Endodermal cell (in vitro differentiated cells): ENCODE measurements at regions not wholly inside any gene's neighbourhood (a gene's known extent, or its start where the extent isn't known, plus 50 kb on each side); places are given as distances from the start of the nearest gene placed in this dataset.

Source experiments
- DNase-seq: peaks from one replicate; pipeline ENCODE4 v3.0.0-alpha.2; 2017
- H3K27ac ChIP-seq: 2 replicates; pipeline ENCODE4 v1.5.1; 2013; ENCODE audit warnings: mild to moderate bottlenecking, low read depth, low read length, moderate library complexity
- H3K27me3 ChIP-seq: 2 replicates; pipeline ENCODE4 v1.6.1; 2013; ENCODE audit warnings: mild to moderate bottlenecking, low read length, moderate library complexity; ENCODE audit not compliant: insufficient read depth, control insufficient read depth, poor library complexity, severe bottlenecking
- H3K36me3 ChIP-seq: 2 replicates; pipeline ENCODE4 v1.7.0; 2013; ENCODE audit warnings: mild to moderate bottlenecking, low read length, moderate library complexity; ENCODE audit not compliant: control insufficient read depth, insufficient read depth
- H3K4me1 ChIP-seq: one replicate; pipeline ENCODE4 v1.7.0; 2013; ENCODE audit warnings: low read length; ENCODE audit not compliant: control insufficient read depth, insufficient read depth
- H3K4me3 ChIP-seq: 2 replicates; pipeline ENCODE4 v1.5.1; 2013; ENCODE audit warnings: mild to moderate bottlenecking, low read length, moderate library complexity
- H3K9ac ChIP-seq: 2 replicates; pipeline ENCODE4 v1.6.1; 2013; ENCODE audit warnings: mild to moderate bottlenecking, low read length, moderate library complexity; ENCODE audit not compliant: poor library complexity, severe bottlenecking; ENCODE audit errors: extremely low read depth
- H3K9me3 ChIP-seq: 2 replicates; pipeline ENCODE4 v1.6.1; 2013; ENCODE audit warnings: mild to moderate bottlenecking, low read length, moderate library complexity; ENCODE audit not compliant: control insufficient read depth
- H3K27ac Mint-ChIP-seq: 2 replicates; pipeline ENCODE4 v1.8.0; 2020; ENCODE audit warnings: mixed read lengths
- H3K27me3 Mint-ChIP-seq: 2 replicates; pipeline ENCODE4 v1.8.0; 2021; ENCODE audit warnings: mild to moderate bottlenecking, mixed read lengths; ENCODE audit not compliant: insufficient read depth
- H3K36me3 Mint-ChIP-seq: 2 replicates; pipeline ENCODE4 v1.8.0; 2020; ENCODE audit warnings: low read depth, mixed read lengths
- H3K4me1 Mint-ChIP-seq: 2 replicates; pipeline ENCODE4 v1.8.0; 2020; ENCODE audit warnings: mixed read lengths
- H3K4me3 Mint-ChIP-seq: 2 replicates; pipeline ENCODE4 v1.8.0; 2020; ENCODE audit warnings: mild to moderate bottlenecking, moderate library complexity, mixed read lengths
- H3K9me3 Mint-ChIP-seq: 2 replicates; pipeline ENCODE4 v1.8.0; 2020; ENCODE audit warnings: mild to moderate bottlenecking, mixed read lengths
- CTCF ChIP-seq: fragments of 200-600 bp; sonication (generic); conservative IDR thresholded peaks from 2 replicates; pipeline ENCODE4 v1.5.0; 2021; ENCODE audit warnings: antibody characterized with exemption, mild to moderate bottlenecking
- WGBS, 2 experiments: methylation state at CpG; one replicate each; pipeline versions ENCODE4 v1.1.5 to v1.1.7; 2013; ENCODE audit warnings: missing lambda C conversion rate in 2 of 2, mixed read lengths in 1 of 2; ENCODE audit not compliant: insufficient coverage in 1 of 2, insufficient read length in 1 of 2; 5-methylcytosine and 5-hydroxymethylcytosine counted together

DNA sequence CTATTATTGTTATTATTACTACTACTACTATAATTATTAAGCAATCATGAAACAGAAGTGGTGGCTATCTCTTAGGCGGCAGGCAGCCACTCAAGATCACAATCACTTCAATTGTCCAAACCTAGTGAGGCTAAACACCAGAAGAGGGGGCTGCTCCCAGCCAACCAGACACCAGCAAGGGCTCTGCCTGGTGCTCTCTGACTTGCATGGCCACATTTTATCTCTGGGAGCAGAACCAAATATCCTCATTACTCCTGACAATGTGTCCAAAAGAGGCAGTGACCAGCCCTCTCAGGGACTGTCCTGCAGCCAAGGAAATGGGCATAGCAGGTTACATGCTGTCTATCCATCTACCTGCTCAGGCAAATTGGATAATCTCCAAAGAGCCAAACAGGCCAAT lies 187.4 kb upstream of the PDE1C start:
- Mint-ChIP-seq H3K27me3 (no peaks in the 10 kb centered on the region), H3K9me3 (no peaks in the 10 kb centered on the region), H3K4me1 (no peaks in the 10 kb centered on the region), H3K4me3 (no peak overlapping the region), H3K36me3 (no peaks in the 10 kb centered on the region), H3K27ac (no peak overlapping the region)
- Histone ChIP-seq H3K27ac (no peak overlapping the region), H3K27me3 (no peaks in the 10 kb centered on the region), H3K36me3 (no peaks in the 10 kb centered on the region), H3K9me3 (no peaks in the 10 kb centered on the region), H3K9ac (no peak overlapping the region), H3K4me1 (no peaks in the 10 kb centered on the region), H3K4me3 (no peak overlapping the region)
- peak; percentile 57 for TF ChIP-seq CTCF
- 75% methylated on average over 1 of the region's 1 CpG; no CpG with 5 or more reads in 1 of the 2 experiments for WGBS, 2 experiments
- DNase-seq = no peak

GRCh38 chr7:32256811-32257210 lies 186.6 kb upstream of the PDE1C start:
- no peaks in the 10 kb centered on the region for H3K9me3 Mint-ChIP-seq
- no peaks in the 10 kb centered on the region for H3K4me1 Mint-ChIP-seq
- no peaks in the 10 kb centered on the region for H3K27me3 ChIP-seq
- no peak overlapping the region for H3K4me3 ChIP-seq
- no peaks in the 10 kb centered on the region for H3K9me3 ChIP-seq
- no peak for DNase-seq
- no peak for TF ChIP-seq CTCF
- no peak overlapping the region for H3K4me3 Mint-ChIP-seq
- H3K9ac ChIP-seq = no peak overlapping the region
- no peaks in the 10 kb centered on the region for H3K27me3 Mint-ChIP-seq
- no peaks in the 10 kb centered on the region for H3K36me3 Mint-ChIP-seq
- no peaks in the 10 kb centered on the region for H3K4me1 ChIP-seq
- 88 to 93% methylated on average over 2 of the region's 2 CpGs for WGBS, 2 experiments
- H3K27ac Mint-ChIP-seq = no peak overlapping the region
- H3K27ac ChIP-seq = no peak overlapping the region
- no peaks in the 10 kb centered on the region for H3K36me3 ChIP-seq

- TF ChIP-seq CTCF = no peak
- H3K27me3 ChIP-seq = no peaks in the 10 kb centered on the region
- Mint-ChIP-seq H3K4me3 (no peak overlapping the region), H3K27ac (no peak overlapping the region), H3K4me1 (no peaks in the 10 kb centered on the region), H3K27me3 (no peaks in the 10 kb centered on the region), H3K36me3 (no peaks in the 10 kb centered on the region), H3K9me3 (no peaks in the 10 kb centered on the region)
- H3K9ac ChIP-seq = no peak overlapping the region
- no peaks in the 10 kb centered on the region for H3K4me1 ChIP-seq
- DNase-seq = no peak
- H3K27ac ChIP-seq = no peak overlapping the region
- WGBS, 2 experiments = 92% methylated on average over 2 of the region's 2 CpGs; no CpG with 5 or more reads in 1 of the 2 experiments
- no peaks in the 10 kb centered on the region for H3K9me3 ChIP-seq
- H3K36me3 ChIP-seq = no peaks in the 10 kb centered on the region
- no peak overlapping the region for H3K4me3 ChIP-seq
These were observed 186.2 kb upstream of the PDE1C start for GRCh38 chr7:32256376-32256775.
